ENCODE measurements at regions not wholly inside any gene's neighbourhood (a gene's known extent, or its start where the extent isn't known, plus 50 kb on each side); places are given as distances from the start of the nearest gene placed in this dataset.

GRCh38 chr1:194227161-194227560, 1040.7 kb upstream of the B3GALT2 start:
- no peaks in the 10 kb centered on the region for H3K4me1 ChIP-seq (ENCODE audit: control insufficient read depth in 3 of 3, insufficient read depth in 3 of 3, low read length in 3 of 3)
- no peaks in the 10 kb centered on the region for H3K36me3 ChIP-seq (ENCODE audit: control insufficient read depth in 3 of 3, insufficient read depth in 3 of 3, low read length in 3 of 3)
- H3K9ac ChIP-seq (ENCODE audit: low read depth in 1 of 3, low read length in 3 of 3), result no peak overlapping the region
- no peaks in the 10 kb centered on the region for H3K27me3 ChIP-seq (ENCODE audit: control insufficient read depth in 3 of 3, insufficient read depth in 3 of 3, low read length in 3 of 3)
- H3K27ac ChIP-seq (ENCODE audit: low read depth, low read length), result no peak overlapping the region
- H3K4me3 ChIP-seq (ENCODE audit: low read length in 3 of 3), result no peak overlapping the region
- no peaks in the 10 kb centered on the region for H3K9me3 ChIP-seq (ENCODE audit: control insufficient read depth in 3 of 3, low read length in 3 of 3)

- no peak overlapping the region for H3K27ac ChIP-seq (ENCODE audit: low read depth, low read length)
- H3K27me3 ChIP-seq (ENCODE audit: control insufficient read depth in 3 of 3, insufficient read depth in 3 of 3, low read length in 3 of 3), result no peaks in the 10 kb centered on the region
- H3K9me3 ChIP-seq (ENCODE audit: control insufficient read depth in 3 of 3, low read length in 3 of 3), result no peaks in the 10 kb centered on the region
- H3K9ac ChIP-seq (ENCODE audit: low read depth in 1 of 3, low read length in 3 of 3), result no peak overlapping the region
- H3K4me3 ChIP-seq (ENCODE audit: low read length in 3 of 3), result no peak overlapping the region
- no peaks in the 10 kb centered on the region for H3K36me3 ChIP-seq (ENCODE audit: control insufficient read depth in 3 of 3, insufficient read depth in 3 of 3, low read length in 3 of 3)
- H3K4me1 ChIP-seq (ENCODE audit: control insufficient read depth in 3 of 3, insufficient read depth in 3 of 3, low read length in 3 of 3), result no peaks in the 10 kb centered on the region
Measured at GRCh38 chr1:194225821-194226220, 1039.4 kb upstream of the B3GALT2 start.

- H3K4me3 ChIP-seq (ENCODE audit: low read length in 3 of 3), result no peak overlapping the region
- no peaks in the 10 kb centered on the region for H3K27me3 ChIP-seq (ENCODE audit: control insufficient read depth in 3 of 3, insufficient read depth in 3 of 3, low read length in 3 of 3)
- H3K9ac ChIP-seq (ENCODE audit: low read depth in 1 of 3, low read length in 3 of 3), result no peak overlapping the region
- no peaks in the 10 kb centered on the region for H3K36me3 ChIP-seq (ENCODE audit: control insufficient read depth in 3 of 3, insufficient read depth in 3 of 3, low read length in 3 of 3)
- no peak overlapping the region for H3K27ac ChIP-seq (ENCODE audit: low read depth, low read length)
- no peaks in the 10 kb centered on the region for H3K4me1 ChIP-seq (ENCODE audit: control insufficient read depth in 3 of 3, insufficient read depth in 3 of 3, low read length in 3 of 3)
- H3K9me3 ChIP-seq (ENCODE audit: control insufficient read depth in 3 of 3, low read length in 3 of 3), result no peaks in the 10 kb centered on the region
Measured at GRCh38 chr1:194223596-194223995, 1037.2 kb upstream of the B3GALT2 start.

- Histone ChIP-seq H3K9me3 (ENCODE audit: control insufficient read depth in 3 of 3, low read length in 3 of 3) (no peaks in the 10 kb centered on the region), H3K27ac (ENCODE audit: low read depth, low read length) (no peak overlapping the region), H3K27me3 (ENCODE audit: control insufficient read depth in 3 of 3, insufficient read depth in 3 of 3, low read length in 3 of 3) (no peaks in the 10 kb centered on the region), H3K9ac (ENCODE audit: low read depth in 1 of 3, low read length in 3 of 3) (no peak overlapping the region), H3K4me1 (ENCODE audit: control insufficient read depth in 3 of 3, insufficient read depth in 3 of 3, low read length in 3 of 3) (no peaks in the 10 kb centered on the region), H3K36me3 (ENCODE audit: control insufficient read depth in 3 of 3, insufficient read depth in 3 of 3, low read length in 3 of 3) (no peaks in the 10 kb centered on the region), H3K4me3 (ENCODE audit: low read length in 3 of 3) (no peak overlapping the region)
Measured at GRCh38 chr1:194215448-194215847, 1029.0 kb upstream of the B3GALT2 start.

DNA sequence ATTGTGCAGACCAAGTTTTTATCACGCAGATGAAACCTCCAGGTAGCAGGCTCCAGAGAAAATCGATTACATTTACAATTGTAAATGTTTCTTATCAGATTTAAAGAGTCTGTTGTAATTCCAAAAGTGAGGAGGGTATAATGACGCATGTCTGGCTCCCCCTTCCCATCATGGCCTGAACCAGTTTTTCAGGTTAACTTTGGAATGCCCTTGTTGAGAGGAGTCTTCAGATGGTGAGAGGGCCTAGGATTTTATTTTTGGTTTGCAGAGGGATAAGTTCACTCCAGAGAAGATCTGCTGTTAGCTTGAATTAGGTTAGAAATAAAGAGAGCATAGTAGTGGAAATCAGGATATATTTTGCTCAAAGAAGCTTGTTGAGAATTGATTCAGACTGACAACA, 1028.3 kb upstream of the B3GALT2 start:
- Histone ChIP-seq H3K27ac (ENCODE audit: low read depth, low read length) (no peak overlapping the region), H3K4me1 (ENCODE audit: control insufficient read depth in 3 of 3, insufficient read depth in 3 of 3, low read length in 3 of 3) (no peaks in the 10 kb centered on the region), H3K9me3 (ENCODE audit: control insufficient read depth in 3 of 3, low read length in 3 of 3) (no peaks in the 10 kb centered on the region), H3K27me3 (ENCODE audit: control insufficient read depth in 3 of 3, insufficient read depth in 3 of 3, low read length in 3 of 3) (no peaks in the 10 kb centered on the region), H3K4me3 (ENCODE audit: low read length in 3 of 3) (no peak overlapping the region), H3K9ac (ENCODE audit: low read depth in 1 of 3, low read length in 3 of 3) (no peak overlapping the region), H3K36me3 (ENCODE audit: control insufficient read depth in 3 of 3, insufficient read depth in 3 of 3, low read length in 3 of 3) (no peaks in the 10 kb centered on the region)

DNA sequence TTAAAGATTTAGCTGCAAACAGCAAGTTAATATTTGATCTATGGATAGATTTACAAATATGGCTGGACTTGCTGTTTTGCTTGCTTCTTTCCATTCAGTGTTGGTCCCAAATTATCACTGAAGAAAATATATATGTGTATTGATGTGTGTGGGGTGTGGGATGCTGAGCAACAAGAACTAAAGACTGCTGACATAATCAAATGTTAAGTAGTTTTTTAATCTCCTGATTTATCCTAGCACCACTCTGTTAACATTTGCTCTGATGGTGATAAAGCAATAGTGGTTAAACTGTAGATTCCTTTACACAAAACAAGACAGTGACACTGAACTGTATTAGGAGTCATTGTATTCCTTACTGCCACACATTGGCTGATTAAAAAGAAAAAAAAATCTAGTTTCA, 1023.5 kb upstream of the B3GALT2 start:
- no peak overlapping the region for H3K9ac ChIP-seq (ENCODE audit: low read depth in 1 of 3, low read length in 3 of 3)
- H3K36me3 ChIP-seq (ENCODE audit: control insufficient read depth in 3 of 3, insufficient read depth in 3 of 3, low read length in 3 of 3), result no peaks in the 10 kb centered on the region
- H3K9me3 ChIP-seq (ENCODE audit: control insufficient read depth in 3 of 3, low read length in 3 of 3), result no peaks in the 10 kb centered on the region

GRCh38 chr1:194208674-194209073, 1022.3 kb upstream of the B3GALT2 start:
- Histone ChIP-seq H3K27me3 (ENCODE audit: control insufficient read depth in 3 of 3, insufficient read depth in 3 of 3, low read length in 3 of 3) (no peaks in the 10 kb centered on the region), H3K4me1 (ENCODE audit: control insufficient read depth in 3 of 3, insufficient read depth in 3 of 3, low read length in 3 of 3) (no peaks in the 10 kb centered on the region), H3K9me3 (ENCODE audit: control insufficient read depth in 3 of 3, low read length in 3 of 3) (no peaks in the 10 kb centered on the region), H3K36me3 (ENCODE audit: control insufficient read depth in 3 of 3, insufficient read depth in 3 of 3, low read length in 3 of 3) (no peaks in the 10 kb centered on the region), H3K9ac (ENCODE audit: low read depth in 1 of 3, low read length in 3 of 3) (no peak overlapping the region), H3K27ac (ENCODE audit: low read depth, low read length) (no peak overlapping the region), H3K4me3 (ENCODE audit: low read length in 3 of 3) (no peak overlapping the region)

More for the DNA sequence above, 1023.5 kb upstream of the B3GALT2 start:
- no peaks in the 10 kb centered on the region for H3K4me1 ChIP-seq (ENCODE audit: control insufficient read depth in 3 of 3, insufficient read depth in 3 of 3, low read length in 3 of 3)
- no peak overlapping the region for H3K27ac ChIP-seq (ENCODE audit: low read depth, low read length)
- no peaks in the 10 kb centered on the region for H3K27me3 ChIP-seq (ENCODE audit: control insufficient read depth in 3 of 3, insufficient read depth in 3 of 3, low read length in 3 of 3)
- no peak overlapping the region for H3K4me3 ChIP-seq (ENCODE audit: low read length in 3 of 3)

DNA sequence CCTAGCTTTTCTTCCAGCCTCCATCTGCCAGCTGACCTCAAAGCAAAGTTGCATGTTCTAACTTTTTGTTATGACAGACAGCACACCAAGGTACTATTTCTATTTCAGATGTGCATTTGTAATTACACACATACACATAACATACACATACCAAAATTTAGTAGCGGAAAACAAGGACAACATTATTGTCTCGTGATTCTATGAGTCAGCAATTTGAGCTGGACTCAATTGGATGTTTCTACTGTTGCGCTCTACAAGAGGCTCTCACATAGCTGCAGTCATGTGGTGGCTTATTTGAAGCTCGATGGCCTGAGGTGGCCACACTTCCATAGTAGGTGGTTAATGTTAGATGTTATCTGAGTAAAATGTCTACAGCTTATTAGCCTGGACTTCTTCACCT, 1010.1 kb upstream of the B3GALT2 start:
- no peaks in the 10 kb centered on the region for H3K27me3 ChIP-seq (ENCODE audit: control insufficient read depth in 3 of 3, insufficient read depth in 3 of 3, low read length in 3 of 3)
- H3K9ac ChIP-seq (ENCODE audit: low read depth in 1 of 3, low read length in 3 of 3), result no peak overlapping the region
- no peak overlapping the region for H3K27ac ChIP-seq (ENCODE audit: low read depth, low read length)
- H3K4me3 ChIP-seq (ENCODE audit: low read length in 3 of 3), result no peak overlapping the region
- H3K4me1 ChIP-seq (ENCODE audit: control insufficient read depth in 3 of 3, insufficient read depth in 3 of 3, low read length in 3 of 3), result no peaks in the 10 kb centered on the region
- no peaks in the 10 kb centered on the region for H3K36me3 ChIP-seq (ENCODE audit: control insufficient read depth in 3 of 3, insufficient read depth in 3 of 3, low read length in 3 of 3)
- H3K9me3 ChIP-seq (ENCODE audit: control insufficient read depth in 3 of 3, low read length in 3 of 3), result no peaks in the 10 kb centered on the region

- H3K27ac ChIP-seq (ENCODE audit: low read depth, low read length), result no peak overlapping the region
- H3K9ac ChIP-seq (ENCODE audit: low read depth in 1 of 3, low read length in 3 of 3), result no peak overlapping the region
- H3K36me3 ChIP-seq (ENCODE audit: control insufficient read depth in 3 of 3, insufficient read depth in 3 of 3, low read length in 3 of 3), result no peaks in the 10 kb centered on the region
- no peaks in the 10 kb centered on the region for H3K9me3 ChIP-seq (ENCODE audit: control insufficient read depth in 3 of 3, low read length in 3 of 3)
- no peaks in the 10 kb centered on the region for H3K27me3 ChIP-seq (ENCODE audit: control insufficient read depth in 3 of 3, insufficient read depth in 3 of 3, low read length in 3 of 3)
- no peaks in the 10 kb centered on the region for H3K4me1 ChIP-seq (ENCODE audit: control insufficient read depth in 3 of 3, insufficient read depth in 3 of 3, low read length in 3 of 3)
- no peak overlapping the region for H3K4me3 ChIP-seq (ENCODE audit: low read length in 3 of 3)
Measured at GRCh38 chr1:194194724-194195123, 1008.3 kb upstream of the B3GALT2 start.

GRCh38 chr1:194184974-194185373, 998.6 kb upstream of the B3GALT2 start:
- no peak overlapping the region for H3K4me3 ChIP-seq (ENCODE audit: low read length in 3 of 3)
- H3K9ac ChIP-seq (ENCODE audit: low read depth in 1 of 3, low read length in 3 of 3), result no peak overlapping the region
- no peaks in the 10 kb centered on the region for H3K27me3 ChIP-seq (ENCODE audit: control insufficient read depth in 3 of 3, insufficient read depth in 3 of 3, low read length in 3 of 3)
- H3K36me3 ChIP-seq (ENCODE audit: control insufficient read depth in 3 of 3, insufficient read depth in 3 of 3, low read length in 3 of 3), result no peaks in the 10 kb centered on the region
- peaks cover 0 to 2% (median 2%) of the 10 kb centered on the region in 3 donors for H3K9me3 ChIP-seq (ENCODE audit: control insufficient read depth in 3 of 3, low read length in 3 of 3)
- no peaks in the 10 kb centered on the region for H3K4me1 ChIP-seq (ENCODE audit: control insufficient read depth in 3 of 3, insufficient read depth in 3 of 3, low read length in 3 of 3)
- no peak overlapping the region for H3K27ac ChIP-seq (ENCODE audit: low read depth, low read length)

- H3K27me3 ChIP-seq (ENCODE audit: control insufficient read depth in 3 of 3, insufficient read depth in 3 of 3, low read length in 3 of 3), result no peaks in the 10 kb centered on the region
- H3K4me1 ChIP-seq (ENCODE audit: control insufficient read depth in 3 of 3, insufficient read depth in 3 of 3, low read length in 3 of 3), result no peaks in the 10 kb centered on the region
- no peak overlapping the region for H3K4me3 ChIP-seq (ENCODE audit: low read length in 3 of 3)
Measured at GRCh38 chr1:194184425-194184824, 998.0 kb upstream of the B3GALT2 start.

More at GRCh38 chr1:194184425-194184824, 998.0 kb upstream of the B3GALT2 start:
- Histone ChIP-seq H3K27ac (ENCODE audit: low read depth, low read length) (no peak overlapping the region), H3K36me3 (ENCODE audit: control insufficient read depth in 3 of 3, insufficient read depth in 3 of 3, low read length in 3 of 3) (no peaks in the 10 kb centered on the region), H3K9ac (ENCODE audit: low read depth in 1 of 3, low read length in 3 of 3) (no peak overlapping the region), H3K9me3 (ENCODE audit: control insufficient read depth in 3 of 3, low read length in 3 of 3) (peaks cover 0 to 2% (median under 1%) of the 10 kb centered on the region in 3 donors)
